Heart left ventricle (tissue), 16 donors: ENCODE measurements at regions not wholly inside any gene's neighbourhood (a gene's known extent, or its start where the extent isn't known, plus 50 kb on each side); places are given as distances from the start of the nearest gene placed in this dataset.
A peak's percentile ranks its signal among the peaks of the same experiment; 100 is the strongest.

ENCODE experiments used
- ATAC-seq, 4 donors: fragments of 200-7000 bp; cut with Tn5 transposase; one replicate each; pipeline ENCODE4 v1.9.1; 2020 to 2022; ENCODE audit warnings: moderate library complexity in 4 of 4, mild to moderate bottlenecking in 3 of 4, moderate number of reproducible peaks in 1 of 4
- DNase-seq, 5 donors: peaks; one replicate each; pipeline ENCODE4 v3.0.0-alpha.2; 2020
- H3K27ac ChIP-seq, 12 donors: fragments of 200-600 bp; sonication (generic) in 4 of 12; one replicate each; pipeline versions ENCODE4 v1.5.0 to v1.8.0; 2016 to 2022; ENCODE audit warnings: mild to moderate bottlenecking in 2 of 12
- H3K27me3 ChIP-seq, 9 donors: fragments of 200-600 bp; sonication (generic) in 2 of 9; one replicate each; pipeline versions ENCODE4 v1.5.1 to v1.8.0; 2016 to 2022; ENCODE audit warnings: mild to moderate bottlenecking in 3 of 9
- H3K36me3 ChIP-seq, 9 donors: fragments of 200-600 bp; sonication (generic) in 2 of 9; one replicate each; pipeline versions ENCODE4 v1.5.0 to v1.8.0; 2018 to 2022; ENCODE audit warnings: mild to moderate bottlenecking in 2 of 9
- H3K4me1 ChIP-seq, 12 donors: fragments of 200-600 bp; sonication (generic) in 4 of 12; one replicate each; pipeline versions ENCODE4 v1.5.0 to v1.8.0; 2016 to 2022; ENCODE audit warnings: mild to moderate bottlenecking in 3 of 12
- H3K4me3 ChIP-seq, 12 donors: fragments of 200-600 bp; sonication (generic) in 4 of 12; one replicate each; pipeline versions ENCODE4 v1.5.0 to v1.8.0; 2017 to 2022; ENCODE audit warnings: mild to moderate bottlenecking in 9 of 12, moderate library complexity in 4 of 12
- H3K9me3 ChIP-seq, 12 donors: fragments of 200-600 bp; sonication (generic) in 4 of 12; one replicate each; pipeline versions ENCODE4 v1.5.0 to v1.8.0; 2016 to 2022; ENCODE audit warnings: mild to moderate bottlenecking in 1 of 12
- CTCF ChIP-seq, 12 donors: fragments of 200-600 bp; sonication (generic) in 4 of 12; IDR thresholded peaks; one replicate each; pipeline versions ENCODE4 v1.5.0 to v1.8.0; 2018 to 2022; ENCODE audit warnings: antibody characterized with exemption in 12 of 12, mild to moderate bottlenecking in 5 of 12
- POLR2A ChIP-seq, 2 donors: fragments of 450-650 bp; IDR thresholded peaks; one replicate each; pipeline ENCODE4 v1.6.1; 2017; ENCODE audit warnings: antibody characterized with exemption in 2 of 2, mild to moderate bottlenecking in 2 of 2, moderate library complexity in 2 of 2
- WGBS, 4 donors: extraction: QIAGEN DNeasy Blood & Tissue Kit in 2 of 4; methylation state at CpG; one replicate each; pipeline versions ENCODE4 v1.1.5 to v1.1.7; 2013 to 2018; 5-methylcytosine and 5-hydroxymethylcytosine counted together
- intact Hi-C, 10 donors: fragments of 100-400 bp; cut with DNase I; formaldehyde crosslinking; loops; one replicate each; pipeline versions ENCODE4 v1.11.1 to v1.14.2; 2022
- donor health status: ischemic (EF 13 %, LVEDD 7.1; RV severe dilation, severe dysfunction).
- donor health status: healthy with polysubstance abuse.
- donor health status: DM: no; HTN: yes; CAD: no.
- donor health status: DM: no; HTN: no; CAD: no.
- donor health status: ischemic (EF 25% LVEDD 6.9; RV normal size, moderate dysfunction).
- donor health status: ischemic (EF 25% LVEDD 5.7; RV mildly dilated, moderate dysfunction).
- donor health status: healthy.
- donor health status: DM: yes; HTN: yes; CAD: no.
- donor health status: ischemic (EF 35%, LVEDD 5.7; RV mildly dilated, moderate dysfunction).
- donor health status: nonischemic (EF 11% LVEDD 7.7; RV severe dilation, severe dysfunction).
- donor health status: DM: yes; HTN: yes; CAD: no.
- donor health status: PGD.
- donor health status: ischemic (EF 29% LVEDD 5.4; RV normal size, mild dysfunction).
- donor health status: nonischemic (EF 23%, LVEDD 6.1; RV moderate dilation, normal function).

- ATAC-seq (no peak), DNase-seq (no peak)
- Histone ChIP-seq H3K4me3 (no peak overlapping the region), H3K36me3 (no peaks in the 10 kb centered on the region), H3K4me1 (peaks cover 3 to 30% (median 22%) of the 10 kb centered on the region in 12 donors), H3K27me3 (no peaks in the 10 kb centered on the region), H3K27ac (peak overlapping the region in 4 of 12 donors; percentile 20 to 59 (median 34)), H3K9me3 (no peaks in the 10 kb centered on the region)
- intact Hi-C loops: loop anchor here in 1 of 10 donors (5.0 kb wide), 1 partner anchor 60 kb away; no protein-coding TSS in a partner anchor
- TF ChIP-seq CTCF (IDR thresholded peaks at IDR 0.05) (no peak), POLR2A (IDR thresholded peaks at IDR 0.05) (no peak)
These were observed 170.6 kb downstream of the LTN1 start for GRCh38 chr21:28822123-28822399.

GRCh38 chr21:28821276-28822122 is 171.2 kb downstream of the LTN1 start:
- H3K27me3 ChIP-seq: no peaks in the 10 kb centered on the region
- WGBS, 4 donors: 67 to 81% (median 72%) methylated on average over 6 of the region's 6 CpGs
- H3K4me3 ChIP-seq: no peak overlapping the region
- TF ChIP-seq POLR2A (IDR thresholded peaks at IDR 0.05) (no peak), CTCF (IDR thresholded peaks at IDR 0.05) (no peak)
- intact Hi-C loops: loop anchor here in 1 of 10 donors (5.0 kb wide), 1 partner anchor 61 kb away; no protein-coding TSS in a partner anchor
- H3K36me3 ChIP-seq: no peaks in the 10 kb centered on the region
- H3K27ac ChIP-seq: peak overlapping the region in 2 of 12 donors; percentile 11 to 59
- DNase-seq (no peak), ATAC-seq (no peak)
- no peaks in the 10 kb centered on the region for H3K9me3 ChIP-seq
- H3K4me1 ChIP-seq: peaks cover 3 to 30% (median 22%) of the 10 kb centered on the region in 12 donors

- Histone ChIP-seq H3K36me3 (no peaks in the 10 kb centered on the region), H3K4me3 (no peak overlapping the region), H3K9me3 (no peaks in the 10 kb centered on the region), H3K27ac (no peak overlapping the region), H3K4me1 (peaks cover 3 to 26% (median 22%) of the 10 kb centered on the region in 12 donors), H3K27me3 (no peaks in the 10 kb centered on the region)
- ATAC-seq (no peak), DNase-seq (no peak)
- WGBS, 4 donors: 84 to 89% (median 86%) methylated on average over 4 of the region's 4 CpGs
- intact Hi-C loops: no loop called here
- no peak for TF ChIP-seq POLR2A (IDR thresholded peaks at IDR 0.05)
These were observed 173.9 kb downstream of the LTN1 start for GRCh38 chr21:28818663-28819278.

GRCh38 chr21:28817871-28818270 is 174.8 kb downstream of the LTN1 start:
- DNase-seq: no peak
- peaks cover 3 to 17% (median 15%) of the 10 kb centered on the region in 12 donors for H3K4me1 ChIP-seq
- no peak overlapping the region for H3K4me3 ChIP-seq
- H3K9me3 ChIP-seq: no peaks in the 10 kb centered on the region
- H3K27ac ChIP-seq: no peak overlapping the region
- no peak for ATAC-seq
- intact Hi-C loops: no loop called here
- H3K27me3 ChIP-seq: no peaks in the 10 kb centered on the region
- H3K36me3 ChIP-seq: no peaks in the 10 kb centered on the region
- 81 to 89% (median 86%) methylated on average over 2 of the region's 2 CpGs for WGBS, 4 donors
- TF ChIP-seq CTCF (IDR thresholded peaks at IDR 0.05) (no peak), POLR2A (IDR thresholded peaks at IDR 0.05) (no peak)
